ENCODE measurements at regions not wholly inside any gene's neighbourhood (a gene's known extent, or its start where the extent isn't known, plus 50 kb on each side); places are given as distances from the start of the nearest gene placed in this dataset.

GRCh38 chr1:5611851-5612250, 380.4 kb downstream of the NPHP4 start:
- Histone ChIP-seq H3K4me1 (ENCODE audit: control insufficient read depth in 1 of 2, insufficient read depth in 2 of 2, low read length in 2 of 2) (no peaks in the 10 kb centered on the region), H3K4me2 (replicated peaks; ENCODE audit: extremely low read depth, low read length, poor library complexity, severe bottlenecking) (no peak overlapping the region)
- DNase-seq = no peak

GRCh38 chr1:5611431-5611830, 380.8 kb downstream of the NPHP4 start:
- no peaks in the 10 kb centered on the region for H3K36me3 ChIP-seq (replicated peaks in 1 of 2; ENCODE audit: control insufficient read depth in 1 of 2, insufficient read depth in 2 of 2, low read length in 2 of 2)
- no peak overlapping the region for H2AFZ ChIP-seq (ENCODE audit: insufficient read depth, low read depth, low read length, poor library complexity, severe bottlenecking)
- no peak overlapping the region for H3K4me3 ChIP-seq (replicated peaks in 1 of 3; ENCODE audit: low read depth in 2 of 3, low read length in 3 of 3)
- no peak overlapping the region for H3K27ac ChIP-seq (ENCODE audit: low read depth in 1 of 2, low read length in 2 of 2)
- intact Hi-C loops (cut with micrococcal nuclease) = no loop called here
- H3K9me3 ChIP-seq (replicated peaks in 1 of 2; ENCODE audit: control insufficient read depth in 1 of 2, insufficient read depth in 1 of 2, low read length in 2 of 2) = no peaks in the 10 kb centered on the region
- Mint-ChIP-seq H3K4me1 (no peaks in the 10 kb centered on the region), H3K4me3 (no peak overlapping the region), H3K27me3 (ENCODE audit: low read depth in 3 of 3) (peaks cover 5 to 8% (median 6%) of the 10 kb centered on the region in 3 donors), H3K9me3 (peaks cover 0 to 3% (median 0%) of the 10 kb centered on the region in 7 donors), H3K27ac (no peak overlapping the region), H3K36me3 (no peaks in the 10 kb centered on the region)
- H3K27me3 ChIP-seq (ENCODE audit: control insufficient read depth in 2 of 2, insufficient read depth in 2 of 2, low read length in 2 of 2) = peaks cover 0 to 7% of the 10 kb centered on the region in 2 donors
- no peak for DNase-seq
- H3K79me2 ChIP-seq (ENCODE audit: insufficient read depth, low read length) = no peaks in the 10 kb centered on the region
- no peak overlapping the region for H3K9ac ChIP-seq (ENCODE audit: insufficient read depth, low read length, poor library complexity, severe bottlenecking)
- 94% methylated on average over 2 of the region's 2 CpGs for WGBS (ENCODE audit: insufficient coverage)
- no peaks in the 10 kb centered on the region for H3K4me1 ChIP-seq (ENCODE audit: control insufficient read depth in 1 of 2, insufficient read depth in 2 of 2, low read length in 2 of 2)
- H4K20me1 ChIP-seq (ENCODE audit: insufficient read depth, low read length) = no peaks in the 10 kb centered on the region
- no peak overlapping the region for H3K4me2 ChIP-seq (replicated peaks; ENCODE audit: extremely low read depth, low read length, poor library complexity, severe bottlenecking)
- TF ChIP-seq, protein P1, sequence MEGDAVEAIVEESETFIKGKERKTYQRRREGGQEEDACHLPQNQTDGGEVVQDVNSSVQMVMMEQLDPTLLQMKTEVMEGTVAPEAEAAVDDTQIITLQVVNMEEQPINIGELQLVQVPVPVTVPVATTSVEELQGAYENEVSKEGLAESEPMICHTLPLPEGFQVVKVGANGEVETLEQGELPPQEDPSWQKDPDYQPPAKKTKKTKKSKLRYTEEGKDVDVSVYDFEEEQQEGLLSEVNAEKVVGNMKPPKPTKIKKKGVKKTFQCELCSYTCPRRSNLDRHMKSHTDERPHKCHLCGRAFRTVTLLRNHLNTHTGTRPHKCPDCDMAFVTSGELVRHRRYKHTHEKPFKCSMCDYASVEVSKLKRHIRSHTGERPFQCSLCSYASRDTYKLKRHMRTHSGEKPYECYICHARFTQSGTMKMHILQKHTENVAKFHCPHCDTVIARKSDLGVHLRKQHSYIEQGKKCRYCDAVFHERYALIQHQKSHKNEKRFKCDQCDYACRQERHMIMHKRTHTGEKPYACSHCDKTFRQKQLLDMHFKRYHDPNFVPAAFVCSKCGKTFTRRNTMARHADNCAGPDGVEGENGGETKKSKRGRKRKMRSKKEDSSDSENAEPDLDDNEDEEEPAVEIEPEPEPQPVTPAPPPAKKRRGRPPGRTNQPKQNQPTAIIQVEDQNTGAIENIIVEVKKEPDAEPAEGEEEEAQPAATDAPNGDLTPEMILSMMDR (IDR thresholded peaks at IDR 0.05) = no peak

More at GRCh38 chr1:5611851-5612250, 380.4 kb downstream of the NPHP4 start:
- H3K36me3 Mint-ChIP-seq = no peaks in the 10 kb centered on the region
- Histone ChIP-seq H3K79me2 (ENCODE audit: insufficient read depth, low read length) (no peaks in the 10 kb centered on the region), H3K9me3 (replicated peaks in 1 of 2; ENCODE audit: control insufficient read depth in 1 of 2, insufficient read depth in 1 of 2, low read length in 2 of 2) (no peaks in the 10 kb centered on the region), H3K27ac (ENCODE audit: low read depth in 1 of 2, low read length in 2 of 2) (no peak overlapping the region), H4K20me1 (ENCODE audit: insufficient read depth, low read length) (no peaks in the 10 kb centered on the region), H3K4me3 (replicated peaks in 1 of 3; ENCODE audit: low read depth in 2 of 3, low read length in 3 of 3) (no peak overlapping the region), H3K36me3 (replicated peaks in 1 of 2; ENCODE audit: control insufficient read depth in 1 of 2, insufficient read depth in 2 of 2, low read length in 2 of 2) (no peaks in the 10 kb centered on the region), H2AFZ (ENCODE audit: insufficient read depth, low read depth, low read length, poor library complexity, severe bottlenecking) (no peak overlapping the region), H3K9ac (ENCODE audit: insufficient read depth, low read length, poor library complexity, severe bottlenecking) (no peak overlapping the region), H3K27me3 (ENCODE audit: control insufficient read depth in 2 of 2, insufficient read depth in 2 of 2, low read length in 2 of 2) (peaks cover 0 to 7% of the 10 kb centered on the region in 2 donors)
- H3K27ac Mint-ChIP-seq = no peak overlapping the region
- TF ChIP-seq, protein P1 (IDR thresholded peaks at IDR 0.05) = no peak
- H3K4me3 Mint-ChIP-seq = peak overlapping the region in 1 of 2 donors; percentile 23
- H3K27me3 Mint-ChIP-seq (ENCODE audit: low read depth in 3 of 3) = peaks cover 5 to 8% (median 6%) of the 10 kb centered on the region in 3 donors
- WGBS (ENCODE audit: insufficient coverage) = 100% methylated on average over 2 of the region's 3 CpGs
- H3K9me3 Mint-ChIP-seq = peaks cover 0 to 3% (median 0%) of the 10 kb centered on the region in 7 donors
- intact Hi-C loops (cut with micrococcal nuclease) = no loop called here
- H3K4me1 Mint-ChIP-seq = no peaks in the 10 kb centered on the region
